Kidney epithelial cell (primary cell): ENCODE measurements at regions not wholly inside any gene's neighbourhood (a gene's known extent, or its start where the extent isn't known, plus 50 kb on each side); places are given as distances from the start of the nearest gene placed in this dataset.
"Not testable (repeated sequence)": the region's sequence is repeated elsewhere in the genome, so short reads cannot be mapped to it uniquely, and the experiment has no call there.

Experiments
- DNase-seq: peaks from one replicate; pipeline ENCODE4 v3.0.0-alpha.2; 2010; ENCODE audit warnings: low read depth
- H3K27me3 ChIP-seq: 2 replicates; pipeline ENCODE4 v1.6.0; 2011; ENCODE audit warnings: low read length; ENCODE audit not compliant: control insufficient read depth, insufficient read depth
- H3K36me3 ChIP-seq: 2 replicates; pipeline ENCODE4 v1.5.1; 2011; ENCODE audit warnings: low read length; ENCODE audit not compliant: control insufficient read depth, insufficient read depth
- H3K4me3 ChIP-seq: 2 replicates; pipeline ENCODE4 v1.5.1; 2011; ENCODE audit warnings: low read depth, mild to moderate bottlenecking, control low read depth, low read length
- TF ChIP-seq, protein P1 (sequence below): IDR thresholded peaks from 2 replicates; pipeline ENCODE4 v1.5.1; 2011; ENCODE audit warnings: mild to moderate bottlenecking, moderate library complexity, low read length, control low read depth, inconsistent platforms; ENCODE audit not compliant: insufficient read depth, poor library complexity, severe bottlenecking

- no peaks in the 10 kb centered on the region for H3K36me3 ChIP-seq
- TF ChIP-seq, protein P1, sequence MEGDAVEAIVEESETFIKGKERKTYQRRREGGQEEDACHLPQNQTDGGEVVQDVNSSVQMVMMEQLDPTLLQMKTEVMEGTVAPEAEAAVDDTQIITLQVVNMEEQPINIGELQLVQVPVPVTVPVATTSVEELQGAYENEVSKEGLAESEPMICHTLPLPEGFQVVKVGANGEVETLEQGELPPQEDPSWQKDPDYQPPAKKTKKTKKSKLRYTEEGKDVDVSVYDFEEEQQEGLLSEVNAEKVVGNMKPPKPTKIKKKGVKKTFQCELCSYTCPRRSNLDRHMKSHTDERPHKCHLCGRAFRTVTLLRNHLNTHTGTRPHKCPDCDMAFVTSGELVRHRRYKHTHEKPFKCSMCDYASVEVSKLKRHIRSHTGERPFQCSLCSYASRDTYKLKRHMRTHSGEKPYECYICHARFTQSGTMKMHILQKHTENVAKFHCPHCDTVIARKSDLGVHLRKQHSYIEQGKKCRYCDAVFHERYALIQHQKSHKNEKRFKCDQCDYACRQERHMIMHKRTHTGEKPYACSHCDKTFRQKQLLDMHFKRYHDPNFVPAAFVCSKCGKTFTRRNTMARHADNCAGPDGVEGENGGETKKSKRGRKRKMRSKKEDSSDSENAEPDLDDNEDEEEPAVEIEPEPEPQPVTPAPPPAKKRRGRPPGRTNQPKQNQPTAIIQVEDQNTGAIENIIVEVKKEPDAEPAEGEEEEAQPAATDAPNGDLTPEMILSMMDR, result no peak
- no peaks in the 10 kb centered on the region for H3K27me3 ChIP-seq
- no peak overlapping the region for H3K4me3 ChIP-seq
- DNase-seq, result no peak
Measured at GRCh38 chr7:85896531-85896930, 709.7 kb upstream of the SEMA3D start.

DNA sequence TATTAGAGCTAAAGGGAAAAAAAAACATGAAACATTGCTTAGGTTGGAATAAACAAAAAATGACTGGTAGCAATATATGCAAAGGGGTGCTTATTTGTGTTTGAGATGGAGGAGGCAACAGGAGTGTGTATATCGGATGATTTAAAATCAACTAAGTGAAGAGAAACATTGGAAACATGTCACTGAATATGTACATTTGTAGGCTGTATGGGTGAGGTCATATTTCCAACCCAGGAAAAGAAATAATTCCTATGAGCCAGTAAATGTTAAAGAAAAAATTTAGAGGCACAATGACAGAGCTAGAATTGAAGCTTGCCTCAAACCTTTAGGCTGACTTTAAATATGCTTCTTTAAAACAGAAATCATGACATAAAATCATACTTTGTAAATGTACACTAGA, 709.0 kb upstream of the SEMA3D start:
- H3K4me3 ChIP-seq, result no peak overlapping the region
- H3K27me3 ChIP-seq, result no peaks in the 10 kb centered on the region
- no peaks in the 10 kb centered on the region for H3K36me3 ChIP-seq
- TF ChIP-seq, protein P1, result no peak
- no peak for DNase-seq

DNA sequence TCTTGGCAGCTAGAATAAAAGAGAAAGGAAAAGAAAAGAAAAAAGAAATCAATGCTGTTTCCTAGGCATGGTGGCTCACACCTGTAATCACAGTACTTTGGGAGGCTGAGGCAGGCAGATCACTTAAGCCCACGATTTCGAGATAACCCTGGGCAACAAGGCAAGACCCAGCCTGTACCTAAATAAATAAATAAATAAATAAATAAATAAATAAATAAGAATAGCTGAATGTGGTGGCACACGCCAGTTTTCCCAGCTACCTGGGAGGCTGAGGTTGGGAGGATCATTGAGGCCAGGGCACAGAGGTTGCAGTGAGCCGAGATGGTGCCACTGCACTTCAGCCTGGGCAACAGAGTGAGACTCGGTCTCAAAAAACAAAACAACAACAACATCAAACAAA, 705.0 kb upstream of the SEMA3D start:
- not testable (repeated sequence) for DNase-seq, H3K36me3 ChIP-seq, H3K4me3 ChIP-seq, H3K27me3 ChIP-seq

DNA sequence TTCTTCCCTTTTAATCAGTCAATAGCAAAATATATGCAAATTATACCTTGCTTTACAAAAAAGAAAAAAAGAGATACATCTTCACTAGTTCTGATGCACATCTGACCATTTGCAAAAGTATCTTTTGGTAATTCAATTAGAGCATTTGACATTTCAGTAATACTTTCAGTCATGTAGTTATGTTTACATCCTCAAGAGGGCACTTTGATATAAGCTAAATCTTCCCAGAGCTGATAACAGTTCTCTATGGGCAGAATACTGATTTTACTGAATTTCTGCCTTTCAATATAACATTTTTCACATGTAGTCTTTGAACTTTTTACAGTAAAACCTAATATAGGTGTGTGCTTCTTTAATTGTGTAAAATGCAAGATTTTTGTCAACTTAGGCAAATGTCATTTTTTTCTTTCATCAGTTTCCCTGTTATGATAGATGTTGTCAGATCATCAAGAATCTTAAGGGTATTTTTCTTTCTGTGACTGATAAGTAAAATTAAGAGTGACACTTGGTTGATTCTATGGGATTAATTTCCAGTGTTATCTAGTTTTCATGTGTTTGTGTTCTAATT, 703.5 kb upstream of the SEMA3D start:
- no peaks in the 10 kb centered on the region for H3K36me3 ChIP-seq
- peak; percentile 2 for DNase-seq
- TF ChIP-seq, protein P1, result peak; percentile 38

DNA sequence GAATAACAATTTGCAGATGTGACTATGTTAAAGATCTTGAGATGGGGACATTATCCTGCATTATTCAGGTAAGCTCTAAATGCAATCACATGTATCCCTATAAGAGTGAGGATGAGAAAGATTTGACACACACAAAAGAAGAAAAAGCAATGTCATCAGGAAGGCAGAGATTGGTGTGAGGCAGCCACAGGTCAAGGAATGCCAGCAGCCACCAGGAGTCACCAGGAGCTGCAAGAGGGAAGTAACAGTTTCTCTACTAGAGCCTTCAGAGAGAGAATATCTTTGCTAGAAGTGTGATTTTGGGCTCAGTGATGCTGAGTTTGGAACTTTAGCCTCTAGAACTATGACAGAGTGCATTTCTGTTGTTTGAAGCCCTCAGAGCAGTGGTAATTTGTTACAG, 700.3 kb upstream of the SEMA3D start:
- TF ChIP-seq, protein P1, result no peak
- no peaks in the 10 kb centered on the region for H3K36me3 ChIP-seq
- no peak overlapping the region for H3K4me3 ChIP-seq
- no peak for DNase-seq
- no peaks in the 10 kb centered on the region for H3K27me3 ChIP-seq

More for the DNA sequence above, 703.5 kb upstream of the SEMA3D start:
- Histone ChIP-seq H3K4me3 (no peak overlapping the region), H3K27me3 (no peaks in the 10 kb centered on the region)

GRCh38 chr7:85882335-85882734, 695.5 kb upstream of the SEMA3D start:
- no peak for DNase-seq
- Histone ChIP-seq H3K36me3 (no peaks in the 10 kb centered on the region), H3K4me3 (no peak overlapping the region), H3K27me3 (no peaks in the 10 kb centered on the region)
- TF ChIP-seq, protein P1, result no peak
